22Rv1 (cell line): ENCODE measurements at regions not wholly inside any gene's neighbourhood (a gene's known extent, or its start where the extent isn't known, plus 50 kb on each side); places are given as distances from the start of the nearest gene placed in this dataset.

Experiments used
- CTCF ChIP-seq: fragments of 450-650 bp; IDR thresholded peaks from 2 replicates; pipeline ENCODE4 v1.5.1; 2017; ENCODE audit warnings: mild to moderate bottlenecking
- ZFX ChIP-seq: fragments of 450-650 bp; IDR thresholded peaks from 2 replicates; pipeline ENCODE4 v1.6.1; 2017; ENCODE audit warnings: antibody characterized with exemption, borderline replicate concordance

GRCh38 chr4:184538023-184538599 lies 63.8 kb upstream of the IRF2 start:
- peak; percentile 46; the same call in 1 of the 2 replicates for TF ChIP-seq CTCF
- TF ChIP-seq ZFX = no peak
